HEK293 (cell line): ENCODE measurements at regions not wholly inside any gene's neighbourhood (a gene's known extent, or its start where the extent isn't known, plus 50 kb on each side); places are given as distances from the start of the nearest gene placed in this dataset.

ENCODE experiments used
- CTCF ChIA-PET: fragments of 350-600 bp; formaldehyde crosslinking; extraction: SDS; loops from one replicate; lab custom pipeline; 2021; ENCODE audit warnings: antibody characterized with exemption; lab: Yijun Ruan, JAX
- POLR2A ChIA-PET: fragments of 300-600 bp; formaldehyde crosslinking; extraction: SDS; loops from one replicate; lab custom pipeline; 2020; ENCODE audit warnings: antibody characterized with exemption, inconsistent platforms; lab: Yijun Ruan, JAX
- H3K27ac ChIP-seq: fragments of 200-500 bp; sonication (Bioruptor generic); 2 replicates; pipeline ENCODE4 v1.5.1; 2014; ENCODE audit warnings: low read depth, low read length, control low read depth, inconsistent platforms; ENCODE audit errors: extremely low read depth
- H3K36me3 ChIP-seq, 2 experiments: fragments of 200-500 bp in 1 of 2; sonication (Bioruptor generic) in 1 of 2; 1 replicate in 1 of 2; 2 replicates in 1 of 2; pipeline ENCODE4 v1.5.1; 2014 to 2017; ENCODE audit warnings: inconsistent platforms in 2 of 2, low read length in 2 of 2; ENCODE audit not compliant: control insufficient read depth in 2 of 2, insufficient read depth in 1 of 2
- H3K4me1 ChIP-seq: fragments of 200-500 bp; sonication (Bioruptor generic); 2 replicates; pipeline ENCODE4 v1.5.1; 2014; ENCODE audit warnings: mild to moderate bottlenecking, low read length, inconsistent platforms; ENCODE audit not compliant: control insufficient read depth, insufficient read depth
- H3K4me3 ChIP-seq: 2 replicates; pipeline ENCODE4 v1.5.1; 2011; ENCODE audit warnings: low read depth, mild to moderate bottlenecking, control low read depth, low read length, moderate library complexity
- H3K9me3 ChIP-seq: fragments of 200-500 bp; sonication (Bioruptor generic); 2 replicates; pipeline ENCODE4 v1.5.1; 2014; ENCODE audit warnings: low read depth, low read length, inconsistent platforms; ENCODE audit not compliant: control insufficient read depth, insufficient read depth
- FEZF1 ChIP-seq: fragments of 450-650 bp; formaldehyde crosslinking; IDR thresholded peaks from 2 replicates; pipeline ENCODE4 v1.5.1; 2016; ENCODE audit warnings: missing biosample characterization, missing genetic modification characterization
- IKZF3 ChIP-seq: fragments of 450-650 bp; IDR thresholded peaks from 2 replicates; pipeline ENCODE4 v1.5.0; 2018; ENCODE audit warnings: missing biosample characterization, mild to moderate bottlenecking, missing genetic modification characterization, moderate library complexity
- MEIS1 ChIP-seq: sonication (generic); formaldehyde crosslinking; IDR thresholded peaks from 2 replicates; pipeline ENCODE4 v1.8.1; 2022; ENCODE audit warnings: missing genetic modification reagents, mild to moderate bottlenecking, borderline replicate concordance
- SP2 ChIP-seq: fragments of 450-650 bp; formaldehyde crosslinking; IDR thresholded peaks from 2 replicates; pipeline ENCODE4 v1.5.1; 2016; ENCODE audit warnings: missing biosample characterization, missing genetic modification characterization
- TCF7L2 ChIP-seq: IDR thresholded peaks from 2 replicates; pipeline ENCODE4 v1.6.1; 2011; ENCODE audit warnings: low read depth, mild to moderate bottlenecking, inconsistent platforms, low read length, moderate library complexity, borderline replicate concordance
- YY1 ChIP-seq: fragments of 450-650 bp; formaldehyde crosslinking; IDR thresholded peaks from 2 replicates; pipeline ENCODE4 v1.5.1; 2018; ENCODE audit warnings: missing biosample characterization, missing genetic modification characterization
- ZFP3 ChIP-seq: fragments of 450-650 bp; formaldehyde crosslinking; IDR thresholded peaks from 2 replicates; pipeline ENCODE4 v1.5.1; 2016; ENCODE audit warnings: low read depth, missing biosample characterization, missing genetic modification characterization
- ZNF10 ChIP-seq: fragments of 450-650 bp; formaldehyde crosslinking; IDR thresholded peaks from 2 replicates; pipeline ENCODE4 v1.5.1; 2017; ENCODE audit warnings: missing biosample characterization, missing genetic modification characterization
- ZNF521 ChIP-seq: fragments of 450-650 bp; formaldehyde crosslinking; IDR thresholded peaks from 2 replicates; pipeline ENCODE4 v1.5.1; 2017; ENCODE audit warnings: missing biosample characterization, mild to moderate bottlenecking, missing genetic modification characterization
- ZNF530 ChIP-seq: fragments of 450-650 bp; formaldehyde crosslinking; IDR thresholded peaks from 2 replicates; pipeline ENCODE4 v1.5.1; 2016; ENCODE audit warnings: low read depth, missing biosample characterization, missing genetic modification characterization
- ZNF621 ChIP-seq: fragments of 450-650 bp; formaldehyde crosslinking; IDR thresholded peaks from 2 replicates; pipeline ENCODE4 v1.5.1; 2017; ENCODE audit warnings: missing biosample characterization, missing genetic modification characterization
- TF ChIP-seq, protein P1 (sequence below): fragments of 450-650 bp; formaldehyde crosslinking; IDR thresholded peaks from 2 replicates; pipeline ENCODE4 v1.5.1; 2016; ENCODE audit warnings: missing biosample characterization, missing genetic modification characterization
- TF ChIP-seq, protein P2 (sequence below): fragments of 450-650 bp; formaldehyde crosslinking; IDR thresholded peaks from 2 replicates; pipeline ENCODE4 v1.5.1; 2017; ENCODE audit warnings: missing biosample characterization, missing genetic modification characterization
- TF ChIP-seq, protein P3 (sequence below): fragments of 450-650 bp; formaldehyde crosslinking; IDR thresholded peaks from 2 replicates; pipeline ENCODE4 v1.5.1; 2016; ENCODE audit warnings: missing biosample characterization, missing genetic modification characterization

DNA sequence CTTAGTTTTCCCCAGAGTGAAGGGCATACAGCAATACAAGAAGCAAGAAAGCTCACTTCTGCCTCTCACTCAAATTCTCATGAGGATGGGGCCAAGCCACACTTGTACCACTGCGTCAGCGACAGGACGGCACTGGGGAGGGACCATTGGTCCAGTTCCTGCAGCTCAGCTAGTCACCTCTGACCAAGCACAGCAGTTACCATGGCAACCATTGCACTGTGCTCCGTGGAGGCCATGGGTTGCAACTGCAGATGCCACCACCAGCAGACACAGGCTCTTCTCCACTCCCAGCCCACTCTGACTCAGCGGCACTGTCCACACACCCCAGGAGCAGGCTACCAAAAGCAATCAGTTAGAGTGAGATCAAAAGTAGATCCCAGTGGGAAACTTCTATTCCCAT, 441.1 kb upstream of the ARID1B start (continued):
- TF ChIP-seq IKZF3 (tag by site-specific recombination) = no peak
- TF ChIP-seq, protein P1, sequence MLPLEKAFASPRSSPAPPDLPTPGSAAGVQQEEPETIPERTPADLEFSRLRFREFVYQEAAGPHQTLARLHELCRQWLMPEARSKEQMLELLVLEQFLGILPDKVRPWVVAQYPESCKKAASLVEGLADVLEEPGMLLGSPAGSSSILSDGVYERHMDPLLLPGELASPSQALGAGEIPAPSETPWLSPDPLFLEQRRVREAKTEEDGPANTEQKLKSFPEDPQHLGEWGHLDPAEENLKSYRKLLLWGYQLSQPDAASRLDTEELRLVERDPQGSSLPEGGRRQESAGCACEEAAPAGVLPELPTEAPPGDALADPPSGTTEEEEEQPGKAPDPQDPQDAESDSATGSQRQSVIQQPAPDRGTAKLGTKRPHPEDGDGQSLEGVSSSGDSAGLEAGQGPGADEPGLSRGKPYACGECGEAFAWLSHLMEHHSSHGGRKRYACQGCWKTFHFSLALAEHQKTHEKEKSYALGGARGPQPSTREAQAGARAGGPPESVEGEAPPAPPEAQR = no peak
- no peak for TF ChIP-seq MEIS1 (CRISPR knock-in tag)
- no peak for TF ChIP-seq SP2 (tag by site-specific recombination)

DNA sequence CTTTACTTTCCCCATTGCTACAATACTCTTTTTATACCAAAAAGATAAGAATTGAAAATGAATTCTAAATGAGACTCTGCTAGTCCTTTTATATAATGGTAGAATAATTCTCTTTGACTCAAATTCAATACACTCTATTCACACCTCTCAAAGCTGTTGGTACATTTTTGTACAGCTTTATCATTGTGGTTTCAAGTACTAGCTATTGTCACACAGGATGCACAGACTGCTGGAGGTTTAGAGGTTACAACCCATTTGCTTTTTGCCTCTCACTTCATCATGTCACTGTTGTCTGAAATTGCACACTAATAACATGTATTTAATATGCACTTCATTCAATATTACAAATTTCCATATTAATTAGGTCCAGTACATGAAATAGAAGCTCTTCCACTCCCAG, 442.2 kb upstream of the ARID1B start:
- CTCF ChIA-PET = interaction anchor here (0.6 kb wide), 2 partner anchors 13 to 460 kb away, joined by 3 read pairs; no protein-coding TSS in a partner anchor
- no peak for TF ChIP-seq ZFP3 (tag by site-specific recombination)
- TF ChIP-seq, protein P2, sequence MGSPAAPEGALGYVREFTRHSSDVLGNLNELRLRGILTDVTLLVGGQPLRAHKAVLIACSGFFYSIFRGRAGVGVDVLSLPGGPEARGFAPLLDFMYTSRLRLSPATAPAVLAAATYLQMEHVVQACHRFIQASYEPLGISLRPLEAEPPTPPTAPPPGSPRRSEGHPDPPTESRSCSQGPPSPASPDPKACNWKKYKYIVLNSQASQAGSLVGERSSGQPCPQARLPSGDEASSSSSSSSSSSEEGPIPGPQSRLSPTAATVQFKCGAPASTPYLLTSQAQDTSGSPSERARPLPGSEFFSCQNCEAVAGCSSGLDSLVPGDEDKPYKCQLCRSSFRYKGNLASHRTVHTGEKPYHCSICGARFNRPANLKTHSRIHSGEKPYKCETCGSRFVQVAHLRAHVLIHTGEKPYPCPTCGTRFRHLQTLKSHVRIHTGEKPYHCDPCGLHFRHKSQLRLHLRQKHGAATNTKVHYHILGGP (tag by site-specific recombination) = no peak
- Histone ChIP-seq H3K4me1 (no peaks in the 10 kb centered on the region), H3K36me3 (no peaks in the 10 kb centered on the region), H3K27ac (no peak overlapping the region), H3K9me3 (no peaks in the 10 kb centered on the region), H3K4me3 (no peak overlapping the region)
- POLR2A ChIA-PET = no interaction called here

DNA sequence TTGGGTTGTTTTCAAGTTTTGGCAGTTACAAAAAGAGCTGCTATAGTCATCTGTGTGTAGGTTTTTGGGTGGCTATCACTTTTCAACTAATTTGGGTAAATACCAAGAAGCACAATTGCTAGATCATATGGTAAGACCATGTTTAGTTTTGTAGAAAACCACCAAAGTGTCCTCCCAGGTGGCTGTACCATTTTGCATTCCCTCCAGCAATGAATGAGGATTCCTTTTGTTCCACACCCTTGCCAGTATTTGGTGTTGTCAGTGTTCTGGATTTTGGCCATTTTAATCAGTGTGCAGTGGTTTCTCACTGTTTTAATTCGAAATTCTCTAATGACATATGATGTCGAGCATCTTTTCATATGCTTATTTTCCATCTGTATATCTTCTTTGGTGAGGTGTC, 457.5 kb upstream of the ARID1B start:
- Histone ChIP-seq H3K9me3 (no peaks in the 10 kb centered on the region), H3K27ac (no peak overlapping the region), H3K4me1 (no peaks in the 10 kb centered on the region), H3K4me3 (no peak overlapping the region)
- POLR2A ChIA-PET = no interaction called here
- no peak for TF ChIP-seq YY1
- TF ChIP-seq, protein P3, sequence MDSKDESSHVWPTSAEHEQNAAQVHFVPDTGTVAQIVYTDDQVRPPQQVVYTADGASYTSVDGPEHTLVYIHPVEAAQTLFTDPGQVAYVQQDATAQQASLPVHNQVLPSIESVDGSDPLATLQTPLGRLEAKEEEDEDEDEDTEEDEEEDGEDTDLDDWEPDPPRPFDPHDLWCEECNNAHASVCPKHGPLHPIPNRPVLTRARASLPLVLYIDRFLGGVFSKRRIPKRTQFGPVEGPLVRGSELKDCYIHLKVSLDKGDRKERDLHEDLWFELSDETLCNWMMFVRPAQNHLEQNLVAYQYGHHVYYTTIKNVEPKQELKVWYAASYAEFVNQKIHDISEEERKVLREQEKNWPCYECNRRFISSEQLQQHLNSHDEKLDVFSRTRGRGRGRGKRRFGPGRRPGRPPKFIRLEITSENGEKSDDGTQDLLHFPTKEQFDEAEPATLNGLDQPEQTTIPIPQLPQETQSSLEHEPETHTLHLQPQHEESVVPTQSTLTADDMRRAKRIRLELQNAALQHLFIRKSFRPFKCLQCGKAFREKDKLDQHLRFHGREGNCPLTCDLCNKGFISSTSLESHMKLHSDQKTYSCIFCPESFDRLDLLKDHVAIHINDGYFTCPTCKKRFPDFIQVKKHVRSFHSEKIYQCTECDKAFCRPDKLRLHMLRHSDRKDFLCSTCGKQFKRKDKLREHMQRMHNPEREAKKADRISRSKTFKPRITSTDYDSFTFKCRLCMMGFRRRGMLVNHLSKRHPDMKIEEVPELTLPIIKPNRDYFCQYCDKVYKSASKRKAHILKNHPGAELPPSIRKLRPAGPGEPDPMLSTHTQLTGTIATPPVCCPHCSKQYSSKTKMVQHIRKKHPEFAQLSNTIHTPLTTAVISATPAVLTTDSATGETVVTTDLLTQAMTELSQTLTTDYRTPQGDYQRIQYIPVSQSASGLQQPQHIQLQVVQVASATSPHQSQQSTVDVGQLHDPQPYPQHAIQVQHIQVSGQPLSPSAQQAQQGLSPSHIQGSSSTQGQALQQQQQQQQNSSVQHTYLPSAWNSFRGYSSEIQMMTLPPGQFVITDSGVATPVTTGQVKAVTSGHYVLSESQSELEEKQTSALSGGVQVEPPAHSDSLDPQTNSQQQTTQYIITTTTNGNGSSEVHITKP = no peak
- TF ChIP-seq ZNF521 (tag by site-specific recombination) = no peak
- TF ChIP-seq FEZF1 = no peak
- TF ChIP-seq ZNF10 (tag by site-specific recombination) = no peak
- TF ChIP-seq ZNF621 (tag by site-specific recombination) = no peak
- TF ChIP-seq, all 188 proteins: peak for 0
- H3K36me3 ChIP-seq = no peaks in the 10 kb centered on the region
- CTCF ChIA-PET = no interaction called here

DNA sequence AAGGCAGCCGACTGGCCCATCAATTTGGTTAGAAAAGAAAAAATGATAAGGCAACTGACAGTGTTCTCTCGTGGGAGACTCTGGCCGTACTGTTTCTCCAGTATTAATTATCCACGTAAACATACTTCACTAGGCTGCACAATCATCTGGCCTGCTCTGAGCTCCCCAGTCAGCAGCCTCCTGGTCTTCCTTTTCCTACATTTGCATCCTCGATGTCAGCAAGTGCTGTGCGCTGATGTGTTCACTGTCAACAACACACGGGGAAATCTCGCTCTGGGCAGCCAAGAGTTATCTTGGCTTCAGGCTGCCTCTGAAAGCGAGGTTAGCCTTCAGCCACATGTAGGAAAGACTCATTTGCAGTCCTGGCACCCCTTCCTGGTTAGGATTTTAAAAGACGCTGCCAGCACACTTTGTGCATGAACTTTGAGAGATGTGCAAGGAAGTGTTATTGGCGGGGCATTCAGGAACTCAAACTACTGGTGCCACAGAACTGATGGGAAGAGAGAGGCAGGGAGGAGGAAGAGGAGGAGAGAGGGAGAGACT, 460.5 kb upstream of the ARID1B start:
- Histone ChIP-seq H3K27ac (no peak overlapping the region), H3K9me3 (no peaks in the 10 kb centered on the region), H3K4me3 (no peak overlapping the region), H3K36me3 (no peaks in the 10 kb centered on the region), H3K4me1 (no peaks in the 10 kb centered on the region)
- ChIA-PET CTCF (interaction anchor here (0.7 kb wide), 2 partner anchors 910 to 1626 kb away, joined by 3 read pairs; no protein-coding TSS in a partner anchor), POLR2A (no interaction called here)
- no peak for TF ChIP-seq TCF7L2
- TF ChIP-seq ZNF530 = no peak
